GM19324 (cell line): ENCODE measurements at regions not wholly inside any gene's neighbourhood (a gene's known extent, or its start where the extent isn't known, plus 50 kb on each side); places are given as distances from the start of the nearest gene placed in this dataset.

Experiments used
- ATAC-seq: cut with Tn5 transposase; IDR thresholded peaks from one replicate; pipeline ENCODE4 v1.9.1; 2021; ENCODE audit warnings: mild to moderate bottlenecking, moderate library complexity; ENCODE audit not compliant: unreplicated experiment, low FRiP score

DNA sequence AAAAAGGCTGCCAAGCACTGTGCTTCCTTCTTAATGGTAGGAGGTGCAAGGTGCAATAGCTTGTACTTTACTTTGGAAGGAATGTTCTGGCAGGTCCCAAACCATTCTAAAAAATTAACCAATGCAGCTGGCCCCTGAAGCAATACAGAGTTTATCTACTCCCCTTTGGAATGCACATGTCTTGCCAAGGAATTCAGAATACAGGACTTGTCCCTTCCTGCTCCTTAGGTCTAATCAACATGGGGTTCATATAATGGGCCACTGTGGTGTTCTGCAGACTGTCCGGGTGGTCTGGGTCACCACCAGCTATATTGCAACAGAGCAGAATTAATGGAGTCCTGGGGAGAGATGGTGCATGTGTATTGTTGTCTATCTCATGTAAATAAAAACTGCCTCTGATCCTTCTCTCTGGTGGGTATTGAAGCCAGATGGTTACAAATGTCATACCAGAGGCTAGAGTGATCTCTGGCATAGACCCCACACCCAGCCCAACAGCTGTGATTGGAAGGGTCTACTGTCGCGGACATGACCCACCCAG, 112.8 kb downstream of the RIPK4 start:
- ATAC-seq: no peak

DNA sequence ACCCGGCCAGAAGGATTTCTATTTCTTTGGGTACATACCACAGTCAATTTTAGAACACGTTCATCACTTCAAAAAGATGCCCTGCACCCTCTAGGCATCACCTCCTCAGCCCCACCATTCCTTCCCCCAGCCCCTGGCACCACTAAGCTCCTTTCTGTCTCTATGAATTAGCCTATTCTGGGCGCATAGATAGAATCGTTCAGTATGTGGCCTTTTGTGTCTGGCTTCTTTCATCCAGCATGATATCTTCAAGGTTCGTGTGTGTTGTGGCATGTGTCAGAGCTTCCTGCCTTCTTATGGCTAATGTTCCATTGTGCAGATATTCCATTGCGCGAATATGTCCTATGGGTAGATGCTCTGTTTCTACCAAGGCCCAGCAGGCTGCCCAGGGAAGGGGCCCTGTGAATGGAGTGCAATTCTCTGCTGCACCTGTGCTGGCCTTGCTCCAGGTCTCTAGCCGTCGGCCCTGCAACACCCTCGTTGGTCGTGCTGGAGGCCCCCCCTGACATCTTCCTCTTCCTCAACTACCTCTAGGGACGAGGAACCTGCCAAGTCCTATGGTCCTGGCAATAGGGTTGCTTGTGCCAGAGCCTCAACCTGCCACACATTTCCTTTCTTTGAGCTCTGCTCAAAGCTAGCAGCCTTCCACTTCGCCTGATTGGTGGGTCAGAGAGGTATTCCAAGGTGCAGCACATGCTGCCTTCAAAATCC, 113.5 kb downstream of the RIPK4 start:
- ATAC-seq: no peak

DNA sequence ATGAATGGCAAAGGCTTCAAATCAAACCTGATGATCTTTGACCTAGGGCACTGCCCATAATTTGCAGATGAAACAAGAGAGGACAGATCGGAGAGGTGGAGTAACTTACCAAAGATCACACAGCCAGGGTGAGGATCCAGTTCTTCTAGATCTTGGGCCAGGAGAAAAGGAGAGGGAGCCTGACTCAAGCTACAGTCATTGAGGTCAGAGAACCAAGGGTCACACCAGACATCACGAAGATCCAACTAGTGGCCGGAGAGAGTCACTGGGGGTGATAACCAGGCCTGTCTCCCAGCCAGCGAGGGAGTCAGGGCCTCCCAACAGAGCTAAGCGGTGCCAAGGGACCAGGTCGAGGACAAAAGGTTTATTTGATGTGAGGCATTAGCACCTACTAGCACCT, 115.0 kb downstream of the RIPK4 start:
- no peak for ATAC-seq

DNA sequence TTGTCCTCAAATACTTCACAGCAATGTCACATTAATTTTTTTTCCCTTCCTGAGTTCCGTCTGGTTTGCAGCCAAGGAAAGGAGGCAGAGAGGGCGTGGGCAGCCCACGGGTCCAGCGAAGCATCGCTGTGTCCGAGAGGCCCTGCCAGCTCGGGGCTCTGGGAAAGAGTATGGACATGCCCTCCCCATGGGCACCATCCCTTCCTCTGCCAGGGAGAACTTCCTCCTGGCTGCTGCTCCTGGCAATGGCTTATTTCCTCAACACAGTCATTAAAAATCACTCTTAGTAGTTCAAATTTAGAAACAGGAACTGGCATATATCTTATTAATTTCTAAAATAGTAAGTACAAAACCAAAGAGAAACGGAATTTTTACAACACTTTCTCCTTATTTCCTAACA, 115.4 kb downstream of the RIPK4 start:
- no peak for ATAC-seq

DNA sequence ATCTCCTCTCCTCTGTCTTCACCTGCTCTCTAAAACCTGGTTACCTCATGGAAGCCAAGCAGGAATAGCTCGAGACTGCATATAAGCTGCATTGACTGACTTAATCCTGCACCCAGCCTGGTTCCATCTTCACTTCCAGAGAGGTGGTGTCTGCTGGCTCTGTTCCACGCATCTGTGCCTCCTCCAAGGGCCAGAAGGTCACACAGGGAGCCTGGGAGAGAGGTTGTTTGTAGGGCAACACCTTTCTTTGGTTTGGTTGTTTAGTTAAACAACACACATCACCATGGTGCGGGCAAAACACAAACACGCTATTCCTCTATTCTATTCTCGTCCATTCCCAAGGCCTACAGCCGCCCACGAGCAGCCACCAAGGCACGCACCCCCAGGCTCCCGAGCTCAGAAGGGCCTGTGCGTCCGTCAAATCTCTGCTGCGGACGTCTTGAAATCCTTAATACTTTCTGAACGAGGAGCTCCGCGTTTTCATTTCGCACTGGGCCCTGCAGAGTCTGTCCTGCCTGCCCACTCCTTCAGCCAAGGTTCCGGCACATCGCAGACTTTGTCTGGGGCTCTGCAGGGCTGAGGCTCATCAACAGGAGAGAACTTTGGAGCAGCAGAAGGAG, 116.2 kb downstream of the RIPK4 start:
- no peak for ATAC-seq

DNA sequence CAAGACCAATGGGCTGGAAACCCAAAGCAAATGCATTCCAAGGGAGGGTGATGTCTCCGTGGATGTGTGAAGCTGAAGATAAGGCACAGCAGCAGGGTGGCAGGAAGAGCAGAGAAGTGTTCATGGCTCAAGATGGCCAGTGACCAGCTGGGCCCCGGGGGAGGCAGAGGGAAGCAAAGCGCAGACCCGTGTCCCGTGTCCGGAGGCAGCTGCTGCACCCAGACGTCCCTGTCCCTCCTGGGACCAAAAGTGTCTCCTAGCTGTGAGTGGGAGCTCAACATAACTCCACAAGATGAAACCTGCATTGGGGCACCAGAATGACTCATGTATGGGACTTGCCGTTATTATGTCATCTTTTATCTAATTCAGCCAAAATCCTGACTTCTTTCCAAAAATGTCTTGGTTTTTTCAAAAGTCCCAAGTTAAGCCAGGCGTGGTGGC, 118.2 kb downstream of the RIPK4 start:
- ATAC-seq: no peak

DNA sequence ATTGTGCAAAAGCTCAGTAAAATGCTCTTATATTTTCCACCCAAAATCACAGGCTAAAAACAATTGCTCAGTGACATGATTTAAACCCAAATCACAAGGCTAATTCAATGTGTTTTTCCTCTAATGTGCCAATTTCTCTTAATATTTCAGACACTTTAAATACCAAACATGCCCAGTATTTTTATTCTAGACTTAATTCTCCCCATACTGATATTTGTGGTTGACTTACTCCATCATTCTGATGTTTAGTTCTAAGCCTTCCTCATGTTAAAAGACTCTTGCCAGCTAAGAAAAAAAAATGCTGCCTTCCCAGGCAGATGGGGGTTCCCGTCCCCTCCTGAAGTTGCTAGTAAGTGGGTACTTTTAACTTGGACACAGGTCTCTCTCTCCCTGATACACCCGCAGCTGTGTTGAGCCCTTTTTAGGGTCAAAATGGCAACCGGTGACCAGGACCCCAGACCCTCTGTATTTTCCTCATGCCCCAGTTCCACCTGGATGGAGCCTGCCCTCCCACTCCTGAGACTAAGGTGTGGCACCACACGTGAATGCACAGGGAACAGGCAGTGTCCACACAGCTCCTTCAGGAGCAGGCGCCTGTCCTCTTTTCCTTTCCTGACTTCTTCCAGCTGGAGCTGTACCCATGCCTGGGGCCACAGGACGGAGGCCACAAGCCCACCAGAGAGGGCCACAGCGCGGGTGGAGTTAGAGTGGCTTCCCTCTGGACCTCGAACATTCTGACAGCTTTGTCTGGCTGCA, 118.9 kb downstream of the RIPK4 start:
- ATAC-seq: no peak

DNA sequence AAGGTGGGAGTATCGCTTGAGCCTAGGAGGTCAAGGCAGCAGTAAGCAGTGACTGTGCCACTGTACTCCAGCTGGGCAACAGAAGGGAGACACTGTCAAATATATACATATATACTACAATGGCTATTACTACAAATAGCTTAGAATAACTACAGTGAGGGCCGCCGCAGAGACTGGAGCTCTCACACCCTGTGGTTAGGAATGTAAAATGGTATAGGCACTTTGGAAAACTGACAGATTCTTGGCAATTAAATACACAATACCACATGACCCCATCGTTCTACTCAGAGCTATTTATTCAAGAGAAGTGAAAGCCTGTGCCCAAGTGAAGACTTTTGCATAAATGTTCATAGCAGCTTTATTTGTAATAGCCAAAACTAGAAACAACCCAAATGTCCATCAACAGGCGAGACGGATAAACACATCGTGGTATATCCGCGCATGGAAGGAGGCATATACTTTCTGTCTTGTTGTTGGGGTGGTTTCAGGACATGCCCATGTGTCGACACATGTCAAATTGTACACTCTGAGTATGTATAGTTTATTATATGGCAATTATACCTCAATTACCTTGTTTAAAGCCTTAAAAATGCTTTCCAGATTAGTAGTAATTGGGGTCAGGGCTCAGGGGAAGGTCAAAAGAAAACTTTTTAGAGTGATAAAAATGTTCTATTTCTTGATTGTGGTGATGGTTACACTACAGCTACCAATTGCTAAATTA, 123.4 kb downstream of the RIPK4 start:
- no peak for ATAC-seq

DNA sequence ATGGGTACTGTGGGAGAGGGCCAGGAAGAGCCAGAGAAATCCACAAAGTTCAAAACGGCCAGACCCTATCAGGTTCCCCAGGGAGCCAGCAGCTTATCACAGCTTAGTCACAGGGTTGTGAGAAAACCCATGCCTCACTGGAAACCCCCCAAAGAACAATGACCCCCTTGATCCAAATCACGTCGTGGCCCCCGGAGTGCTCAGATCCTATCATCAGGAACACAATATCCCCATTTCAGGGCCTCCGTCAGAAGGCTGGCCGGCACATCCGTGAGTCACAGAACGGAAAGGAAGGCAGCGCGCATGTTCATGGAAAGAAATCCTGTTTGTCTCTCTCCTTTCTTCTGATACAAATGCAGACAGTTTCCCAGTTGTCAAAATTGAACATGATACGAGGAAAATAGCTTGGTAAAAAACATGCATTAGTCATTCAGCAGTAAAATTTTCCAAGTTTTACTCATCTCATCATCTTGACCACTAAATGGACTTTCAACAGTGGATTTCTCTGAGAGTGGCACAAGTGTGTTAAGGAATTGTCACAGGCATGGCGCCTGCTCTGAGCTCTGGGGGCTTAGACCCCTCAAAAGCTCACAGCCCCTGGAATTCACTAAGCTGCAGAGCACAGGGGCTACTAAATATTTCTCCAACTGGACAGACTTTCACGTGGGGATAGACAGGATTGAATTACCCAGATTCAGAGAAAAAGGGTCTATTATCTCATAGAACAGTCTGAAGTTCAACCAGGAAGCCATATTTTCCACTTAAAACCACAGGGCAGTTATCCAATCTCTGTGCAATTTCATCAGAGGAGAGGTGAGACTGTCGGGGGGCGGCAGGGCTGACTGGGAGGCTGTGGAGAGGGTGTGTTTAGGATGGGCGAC, 124.8 kb downstream of the RIPK4 start:
- ATAC-seq: no peak

DNA sequence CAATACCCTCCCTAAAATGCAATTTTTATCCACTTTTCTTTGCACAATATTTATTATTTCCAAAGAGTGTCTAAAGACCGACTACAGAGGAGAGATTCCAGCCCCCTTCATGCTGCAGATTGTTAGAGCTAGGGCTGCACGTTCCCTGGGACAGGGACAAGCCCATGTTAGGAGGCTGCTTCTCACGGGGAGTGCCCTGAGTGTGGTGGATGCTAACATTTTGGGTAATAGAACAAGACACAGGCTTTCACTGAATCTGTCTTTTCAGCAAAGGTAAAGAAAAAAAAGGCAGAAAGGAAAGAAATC, 125.4 kb downstream of the RIPK4 start:
- ATAC-seq: no peak

DNA sequence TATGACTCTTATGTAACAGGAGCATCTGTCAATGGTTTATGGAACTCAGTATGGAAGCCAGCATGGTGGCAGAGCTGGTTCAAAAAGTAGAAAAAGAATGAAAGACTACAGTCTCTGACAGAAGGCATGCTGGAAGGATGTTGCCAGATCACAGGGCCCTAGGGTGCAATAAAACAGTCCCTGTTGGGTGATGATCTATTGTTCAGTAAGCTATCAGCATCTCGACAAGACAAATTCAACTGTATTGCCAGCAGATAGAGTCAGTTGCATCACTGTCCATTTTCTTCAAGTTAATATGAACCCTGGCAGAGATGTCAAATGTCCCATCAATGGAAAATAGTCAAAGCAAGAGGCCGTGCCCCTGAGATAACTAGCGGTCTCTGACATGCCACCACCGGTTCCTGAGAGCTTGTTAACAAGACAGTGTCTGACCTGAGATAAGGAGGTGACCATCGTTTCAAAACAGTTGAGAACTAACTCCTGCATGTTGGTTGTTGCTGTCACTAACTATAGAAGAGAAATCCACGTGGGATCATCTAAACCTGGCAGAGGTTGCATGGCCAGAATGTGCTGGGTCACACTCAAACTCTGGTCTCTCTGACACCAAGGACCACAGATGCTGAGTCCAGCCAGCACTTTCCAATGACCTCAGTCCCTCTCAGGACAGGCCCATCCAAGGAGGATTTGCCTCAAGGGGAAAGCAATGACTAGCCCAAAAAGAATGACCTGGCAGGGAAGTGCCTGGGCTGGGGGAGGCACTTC, 125.9 kb downstream of the RIPK4 start:
- ATAC-seq: no peak

DNA sequence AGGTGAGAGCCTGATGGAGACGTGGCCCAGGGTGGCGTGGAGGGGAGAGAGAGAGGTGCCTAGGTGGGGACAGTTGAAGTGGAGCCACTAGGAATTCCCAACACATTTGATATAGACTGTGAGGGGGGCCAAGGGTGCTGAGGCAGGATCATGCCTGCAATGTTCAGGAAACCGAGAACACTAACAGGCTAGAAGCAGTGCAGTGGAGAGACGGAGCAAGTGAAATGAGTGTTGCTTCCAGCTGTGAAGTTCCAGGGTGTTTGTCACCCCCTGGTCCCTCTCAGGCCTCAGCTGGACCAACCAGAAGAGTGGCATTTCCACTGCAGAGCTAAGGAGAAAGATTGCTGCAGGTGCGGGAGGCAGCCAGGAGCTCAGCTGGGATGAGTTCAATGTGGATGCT, 127.1 kb downstream of the RIPK4 start:
- no peak for ATAC-seq

DNA sequence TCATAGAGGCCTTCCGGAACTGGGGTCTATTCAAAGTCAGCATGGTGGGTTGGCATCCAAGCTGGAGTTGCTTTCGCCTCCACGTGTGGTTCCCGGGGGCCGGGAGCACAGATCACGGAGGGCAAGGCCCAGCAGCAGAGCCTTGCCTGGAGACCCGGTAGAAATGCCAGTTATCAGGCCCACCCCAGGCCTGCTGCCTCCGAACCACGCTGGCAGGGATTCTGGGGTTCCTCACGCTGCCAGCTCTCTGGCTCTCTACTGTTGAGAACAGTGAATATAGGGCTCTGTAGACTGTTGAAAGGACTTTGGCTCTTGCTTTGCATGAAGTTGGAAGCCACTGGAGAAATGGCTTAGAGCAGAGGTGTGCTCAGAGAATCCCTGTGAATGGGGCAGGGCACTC, 127.5 kb downstream of the RIPK4 start:
- no peak for ATAC-seq

DNA sequence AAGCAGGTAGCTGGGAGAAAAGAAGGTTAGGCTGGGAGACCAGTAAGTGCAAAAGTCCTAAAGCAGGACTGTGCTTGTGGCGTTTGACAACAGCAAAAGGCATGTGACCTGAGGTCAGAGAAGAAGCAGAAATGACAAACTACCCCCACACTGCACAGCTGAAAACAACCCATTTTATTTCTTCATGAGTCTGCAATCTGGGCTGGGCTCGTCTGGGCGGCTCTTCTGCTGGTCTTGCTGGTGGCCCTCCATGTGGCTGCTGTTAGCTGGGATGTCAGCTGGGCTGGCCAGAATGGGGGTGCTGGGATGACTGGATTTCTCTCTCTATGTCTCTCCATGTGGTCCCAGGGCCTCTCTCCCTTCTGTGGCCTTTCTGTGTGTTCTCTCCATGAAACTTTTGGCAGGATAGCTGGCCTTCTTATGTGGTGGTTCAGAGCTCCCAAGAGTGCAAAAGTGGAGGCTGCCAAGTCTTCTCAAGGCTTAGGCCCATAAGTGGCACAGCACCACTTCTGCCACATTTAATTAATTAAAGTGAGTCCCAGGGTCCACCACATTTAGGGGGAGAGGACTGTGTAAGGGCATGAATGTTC, 128.6 kb downstream of the RIPK4 start:
- ATAC-seq: no peak

DNA sequence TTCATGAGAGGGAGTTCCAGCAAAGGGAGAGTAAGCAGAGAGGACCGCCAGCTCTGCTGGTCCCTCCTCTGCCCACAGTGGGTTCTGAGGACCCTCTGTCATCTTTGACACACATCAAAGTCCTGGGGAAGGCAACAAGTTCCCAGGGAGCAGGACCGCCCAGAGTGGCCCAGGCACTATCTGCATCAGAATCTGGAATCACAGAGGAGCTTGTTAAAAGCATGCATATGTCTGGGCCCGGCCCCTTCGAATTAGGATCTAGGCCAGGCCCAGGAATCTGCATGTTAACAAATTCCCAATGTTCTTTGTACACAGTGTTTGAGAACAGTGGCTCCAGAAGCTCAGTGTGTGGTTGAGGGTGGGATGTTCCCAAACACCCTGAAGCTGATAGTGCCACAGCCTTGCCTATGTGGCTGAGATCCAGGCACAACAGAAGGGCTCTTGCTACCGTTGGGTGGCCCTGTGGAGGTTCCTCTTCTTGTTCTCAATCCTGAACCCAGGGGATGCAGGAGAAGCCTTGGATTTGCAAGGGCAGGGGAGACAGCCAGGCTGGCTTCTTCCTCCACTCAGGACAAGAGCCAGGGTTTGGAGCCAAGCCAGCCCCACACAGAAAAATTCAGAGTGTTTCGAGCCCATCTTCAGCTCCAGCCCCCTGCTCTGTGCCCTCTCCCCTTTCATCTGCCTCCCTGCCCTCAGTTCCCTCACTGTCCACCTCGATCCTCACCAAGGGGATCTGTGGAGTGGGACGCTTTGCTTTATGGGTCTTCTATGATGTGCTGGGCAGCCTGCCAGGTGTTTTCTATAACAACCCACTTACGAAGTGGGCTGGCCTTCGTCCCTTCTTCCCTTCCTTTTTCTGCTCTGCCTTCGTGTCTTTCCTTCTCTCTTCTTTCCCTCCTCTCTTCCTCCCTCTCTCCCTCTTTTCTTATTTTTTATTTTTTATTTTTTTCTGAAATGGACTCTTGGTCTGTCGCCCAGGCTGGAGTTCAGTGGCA, 129.0 kb upstream of the TMPRSS2 start:
- ATAC-seq: no peak

DNA sequence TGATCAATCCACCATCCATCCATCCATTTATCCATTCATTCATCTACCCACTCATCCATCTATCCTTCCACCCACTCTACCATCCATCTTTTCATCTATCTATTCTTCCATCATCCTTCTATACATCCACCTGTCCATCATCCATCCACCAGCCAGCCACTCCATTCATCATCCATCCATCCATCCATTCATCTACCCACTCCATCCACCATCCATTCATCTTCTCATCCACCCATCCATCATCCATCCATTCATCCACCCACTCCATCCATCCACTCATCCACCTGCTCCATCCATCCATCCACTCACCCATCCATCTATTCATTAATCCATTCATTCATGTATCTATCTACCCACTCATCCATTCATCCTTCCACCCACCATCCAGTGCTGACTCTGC, 127.9 kb upstream of the TMPRSS2 start:
- ATAC-seq: no peak

DNA sequence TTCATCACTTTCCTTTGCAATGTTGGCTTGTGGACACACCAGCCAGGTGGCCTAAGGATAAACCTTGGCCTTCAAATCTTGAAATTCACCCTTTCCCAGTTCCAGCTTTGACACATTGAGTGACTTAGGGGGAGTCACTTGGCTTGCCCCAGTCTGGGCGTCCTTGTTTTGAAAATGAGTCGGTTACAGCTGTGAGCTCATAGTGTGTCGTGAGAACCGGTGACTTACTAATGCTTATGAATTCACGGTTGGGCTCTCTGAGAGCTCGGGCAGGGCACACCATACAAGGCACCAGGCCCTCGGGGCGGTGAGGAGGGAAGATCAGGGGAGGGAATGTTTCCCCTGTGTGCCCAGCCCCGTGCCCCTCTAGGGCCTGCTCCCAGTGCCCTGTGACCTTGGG, 126.9 kb upstream of the TMPRSS2 start:
- ATAC-seq: no peak

DNA sequence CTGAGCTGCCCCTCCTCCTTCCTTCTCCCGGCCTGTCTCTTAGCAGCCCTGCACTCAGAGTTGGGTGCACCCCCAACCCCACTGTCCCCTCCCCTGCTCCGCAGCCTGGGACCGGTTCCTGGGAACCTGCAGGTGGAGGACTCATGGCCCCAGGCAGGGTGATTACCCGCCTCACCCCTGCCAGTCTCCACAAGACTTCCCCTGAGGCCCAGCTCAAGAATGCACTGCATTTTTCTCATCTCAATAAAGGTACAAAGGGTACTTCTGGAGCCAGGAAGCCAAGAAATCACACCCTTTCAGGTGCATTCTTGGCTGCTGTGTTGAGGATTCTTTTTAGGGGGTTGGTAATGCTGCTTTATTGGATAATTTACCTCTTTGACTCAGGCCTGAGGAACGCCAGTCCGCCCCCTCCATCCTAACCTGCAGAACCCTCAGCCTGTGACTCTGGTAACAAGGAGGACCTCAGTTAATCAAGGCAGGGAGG, 126.3 kb upstream of the TMPRSS2 start:
- ATAC-seq: no peak
